Muscle of leg (tissue), 3 donors: ENCODE measurements at regions not wholly inside any gene's neighbourhood (a gene's known extent, or its start where the extent isn't known, plus 50 kb on each side); places are given as distances from the start of the nearest gene placed in this dataset.

Experiments used
- DNase-seq: peaks from one replicate; pipeline ENCODE4 v3.0.0; 2013
- H3K27ac ChIP-seq: one replicate; pipeline ENCODE4 v1.5.1; 2013; ENCODE audit warnings: mild to moderate bottlenecking, low read length, control low read depth
- H3K27me3 ChIP-seq: one replicate; pipeline ENCODE4 v1.6.1; 2013; ENCODE audit warnings: low read length; ENCODE audit not compliant: control insufficient read depth, insufficient read depth
- H3K36me3 ChIP-seq: one replicate; pipeline ENCODE4 v1.6.1; 2013; ENCODE audit warnings: low read length; ENCODE audit not compliant: control insufficient read depth, insufficient read depth
- H3K4me1 ChIP-seq: one replicate; pipeline ENCODE4 v1.6.1; 2013; ENCODE audit warnings: low read length; ENCODE audit not compliant: control insufficient read depth, insufficient read depth
- H3K4me3 ChIP-seq: one replicate; pipeline ENCODE4 v1.5.1; 2013; ENCODE audit warnings: low read length, control low read depth
- H3K9me3 ChIP-seq: replicated peaks from 2 replicates; pipeline ENCODE4 v1.6.1; 2013; ENCODE audit warnings: low read depth, low read length; ENCODE audit not compliant: control insufficient read depth
- WGBS: methylation state at CpG from one replicate; pipeline ENCODE4 v1.1.5; 2013; ENCODE audit warnings: missing lambda C conversion rate; ENCODE audit not compliant: insufficient coverage; 5-methylcytosine and 5-hydroxymethylcytosine counted together

DNA sequence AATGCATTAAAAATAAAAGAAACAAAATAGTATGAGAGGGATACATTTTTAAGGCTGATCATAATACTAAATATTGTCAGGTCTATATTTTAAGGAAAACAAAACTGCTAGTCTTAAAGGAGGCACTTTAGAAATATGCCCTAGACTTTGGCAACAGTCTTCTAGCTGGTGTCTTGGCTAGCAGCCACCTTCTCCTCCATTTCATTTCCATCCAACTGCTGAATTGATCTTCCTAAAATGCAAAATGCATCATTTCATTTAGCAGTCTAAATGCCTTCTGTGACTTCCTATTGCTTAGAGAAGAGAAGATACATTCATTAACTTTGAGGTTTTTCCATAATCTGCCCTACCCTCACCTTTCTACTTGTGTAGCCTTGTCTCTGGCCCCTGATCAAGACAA, 1404.1 kb downstream of the CDH11 start:
- no peaks in the 10 kb centered on the region for H3K9me3 ChIP-seq

DNA sequence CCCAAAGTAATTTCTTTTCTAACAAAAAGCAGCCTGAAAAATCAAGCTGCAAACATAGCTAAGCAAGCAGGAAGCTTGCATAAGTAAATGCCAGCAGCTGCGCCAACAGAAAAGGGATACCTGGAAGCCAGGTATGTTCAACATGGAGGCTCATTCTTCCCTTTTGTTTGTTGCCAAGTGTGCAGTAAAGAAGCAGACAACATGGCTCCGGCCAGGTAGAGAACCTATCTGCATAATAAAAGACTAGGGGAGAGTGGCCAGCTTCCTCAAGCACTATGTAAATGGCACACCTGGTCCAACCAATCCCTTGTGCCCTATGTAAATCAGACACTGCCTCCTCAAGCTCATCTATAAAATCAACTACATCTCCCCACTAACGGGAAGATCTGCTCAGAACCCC, 1407.0 kb downstream of the CDH11 start:
- 78% methylated on average over 3 of the region's 3 CpGs for WGBS
- no peak overlapping the region for H3K27ac ChIP-seq

More for the DNA sequence above, 1404.1 kb downstream of the CDH11 start:
- no peak overlapping the region for H3K27ac ChIP-seq
- H3K4me1 ChIP-seq, result no peaks in the 10 kb centered on the region
- H3K4me3 ChIP-seq, result no peak overlapping the region
- no peaks in the 10 kb centered on the region for H3K36me3 ChIP-seq
- no peaks in the 10 kb centered on the region for H3K27me3 ChIP-seq
- no peak for DNase-seq

DNA sequence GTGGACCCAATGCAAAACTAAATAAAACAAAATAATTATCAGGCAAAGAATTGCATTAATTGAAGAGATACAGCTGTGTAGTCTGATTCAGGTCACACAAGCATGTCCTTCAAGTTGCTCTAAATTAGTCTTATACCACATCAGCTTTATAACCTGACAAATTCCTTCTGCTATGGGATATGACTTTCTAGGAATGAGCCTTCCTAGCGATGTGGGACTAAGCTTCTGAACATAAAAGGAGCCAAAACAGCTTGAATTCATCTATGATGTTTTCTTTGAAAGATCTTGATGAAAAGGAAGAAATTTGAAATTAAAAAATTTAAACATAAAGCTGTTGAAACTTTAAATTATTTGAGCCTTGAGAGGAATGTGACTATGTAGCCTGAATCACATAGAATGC, 1409.1 kb downstream of the CDH11 start:
- no peaks in the 10 kb centered on the region for H3K9me3 ChIP-seq
- no CpG with 5 or more reads among the region's 1 CpG for WGBS
- no peak for DNase-seq
- H3K27ac ChIP-seq, result no peak overlapping the region
- H3K4me1 ChIP-seq, result no peaks in the 10 kb centered on the region
- H3K36me3 ChIP-seq, result no peaks in the 10 kb centered on the region
- H3K27me3 ChIP-seq, result no peaks in the 10 kb centered on the region
- no peak overlapping the region for H3K4me3 ChIP-seq

More for the DNA sequence above, 1407.0 kb downstream of the CDH11 start:
- H3K36me3 ChIP-seq, result no peaks in the 10 kb centered on the region
- no peak overlapping the region for H3K4me3 ChIP-seq
- DNase-seq, result no peak
- no peaks in the 10 kb centered on the region for H3K27me3 ChIP-seq
- no peaks in the 10 kb centered on the region for H3K9me3 ChIP-seq
- no peaks in the 10 kb centered on the region for H3K4me1 ChIP-seq

DNA sequence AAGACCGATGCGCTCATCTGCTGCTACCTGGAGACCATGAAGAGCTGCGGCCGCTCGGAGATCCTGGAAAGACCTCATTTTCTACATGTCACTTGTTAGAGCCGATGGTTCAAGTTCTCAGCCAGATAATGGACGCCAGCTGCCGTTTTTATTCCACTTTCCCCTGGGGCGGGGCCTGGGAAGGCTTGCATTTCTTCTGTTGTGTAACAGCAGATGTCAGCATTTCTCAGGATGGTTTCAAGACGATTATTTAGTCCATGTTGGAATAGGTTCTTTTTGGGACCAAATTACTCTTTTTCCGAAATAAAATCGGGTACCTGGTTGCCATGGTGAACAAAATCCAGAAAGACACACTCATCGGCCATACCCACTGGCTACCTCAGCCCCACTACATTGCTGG, 1418.3 kb downstream of the CDH11 start:
- no peaks in the 10 kb centered on the region for H3K4me1 ChIP-seq
- 82% methylated on average over 9 of the region's 13 CpGs for WGBS

DNA sequence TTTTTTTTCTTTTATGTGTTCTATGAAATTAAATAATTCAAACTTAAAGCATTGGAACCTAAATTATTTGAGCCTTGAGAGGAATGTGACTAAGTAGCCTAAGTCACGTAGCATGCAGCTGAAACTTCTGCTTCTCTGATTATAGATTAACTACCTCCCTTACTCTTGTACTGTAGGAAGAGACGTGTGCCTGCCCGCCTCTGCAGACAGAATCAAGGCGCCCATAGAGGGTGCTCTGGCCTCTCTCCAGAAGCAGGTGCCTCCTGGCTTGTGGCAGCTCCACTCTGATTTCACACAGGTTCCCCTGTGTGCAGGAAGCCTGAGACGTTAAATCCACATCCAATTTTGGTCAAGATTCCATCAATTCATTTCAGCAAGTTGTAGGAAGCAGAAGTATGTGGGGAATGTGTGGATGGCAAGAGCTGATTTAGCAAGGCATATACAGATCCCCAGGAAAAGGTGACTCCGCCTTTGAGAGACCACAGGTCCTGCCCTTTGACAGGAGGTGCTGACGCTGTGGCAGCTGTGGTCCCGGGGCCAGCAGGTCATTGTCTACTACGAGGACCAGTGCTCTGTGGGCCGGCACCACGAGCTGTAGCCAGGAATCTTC, 1418.8 kb downstream of the CDH11 start:
- WGBS, result 79% methylated on average over 7 of the region's 11 CpGs
- Histone ChIP-seq H3K36me3 (no peaks in the 10 kb centered on the region), H3K27ac (no peak overlapping the region), H3K27me3 (no peaks in the 10 kb centered on the region), H3K4me1 (no peaks in the 10 kb centered on the region), H3K9me3 (no peaks in the 10 kb centered on the region), H3K4me3 (no peak overlapping the region)
- no peak for DNase-seq

More for the DNA sequence above, 1418.3 kb downstream of the CDH11 start:
- Histone ChIP-seq H3K27ac (no peak overlapping the region), H3K4me3 (no peak overlapping the region), H3K36me3 (no peaks in the 10 kb centered on the region), H3K9me3 (no peaks in the 10 kb centered on the region), H3K27me3 (no peaks in the 10 kb centered on the region)
- DNase-seq, result no peak

DNA sequence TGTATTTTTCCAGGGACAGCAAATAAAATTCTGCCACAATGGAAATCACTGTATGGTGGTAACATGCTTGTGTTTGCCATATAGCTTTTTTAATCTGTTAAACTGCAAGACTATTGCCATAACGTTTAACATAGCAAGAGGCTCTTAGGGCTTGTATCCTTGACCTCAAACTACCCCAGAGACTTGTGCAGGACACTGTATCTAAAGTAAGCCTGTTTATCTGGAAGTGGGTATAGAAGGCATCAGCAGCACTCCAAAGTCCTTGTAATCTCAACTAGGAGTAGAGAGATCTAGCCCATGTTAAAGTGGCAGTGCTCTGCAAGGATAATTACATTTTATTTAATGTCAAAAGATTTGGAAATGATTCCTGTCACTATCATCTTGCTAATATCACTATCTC, 1424.1 kb downstream of the CDH11 start:
- no peak overlapping the region for H3K27ac ChIP-seq
- H3K4me3 ChIP-seq, result no peak overlapping the region
- no peaks in the 10 kb centered on the region for H3K36me3 ChIP-seq
- WGBS, result no CpG with 5 or more reads among the region's 1 CpG
- no peaks in the 10 kb centered on the region for H3K27me3 ChIP-seq
- no peak for DNase-seq
- no peaks in the 10 kb centered on the region for H3K9me3 ChIP-seq
- H3K4me1 ChIP-seq, result no peaks in the 10 kb centered on the region

DNA sequence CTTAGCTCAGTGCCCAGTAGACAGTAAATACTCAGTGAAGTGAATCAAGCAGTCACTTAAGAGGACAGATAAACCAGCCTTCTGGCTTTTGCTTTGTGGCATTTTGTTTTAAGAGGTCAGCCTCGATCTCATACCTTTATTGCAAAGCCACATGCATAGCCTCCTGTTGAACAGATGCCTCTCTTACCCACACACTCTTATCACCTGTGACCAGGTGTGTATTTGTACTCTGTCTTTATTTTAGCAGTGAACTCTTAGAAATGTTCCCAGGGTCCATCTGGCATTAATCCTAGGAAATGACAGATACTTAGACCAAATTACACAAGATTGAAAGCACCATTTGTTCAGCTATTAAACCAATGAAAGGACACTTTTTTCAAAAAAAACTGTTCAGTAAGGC, 1426.5 kb downstream of the CDH11 start:
- no peaks in the 10 kb centered on the region for H3K9me3 ChIP-seq
- H3K4me3 ChIP-seq, result no peak overlapping the region
- no CpG with 5 or more reads among the region's 1 CpG for WGBS
- H3K27ac ChIP-seq, result no peak overlapping the region
- DNase-seq, result no peak
- H3K27me3 ChIP-seq, result no peaks in the 10 kb centered on the region
- no peaks in the 10 kb centered on the region for H3K4me1 ChIP-seq
- no peaks in the 10 kb centered on the region for H3K36me3 ChIP-seq

DNA sequence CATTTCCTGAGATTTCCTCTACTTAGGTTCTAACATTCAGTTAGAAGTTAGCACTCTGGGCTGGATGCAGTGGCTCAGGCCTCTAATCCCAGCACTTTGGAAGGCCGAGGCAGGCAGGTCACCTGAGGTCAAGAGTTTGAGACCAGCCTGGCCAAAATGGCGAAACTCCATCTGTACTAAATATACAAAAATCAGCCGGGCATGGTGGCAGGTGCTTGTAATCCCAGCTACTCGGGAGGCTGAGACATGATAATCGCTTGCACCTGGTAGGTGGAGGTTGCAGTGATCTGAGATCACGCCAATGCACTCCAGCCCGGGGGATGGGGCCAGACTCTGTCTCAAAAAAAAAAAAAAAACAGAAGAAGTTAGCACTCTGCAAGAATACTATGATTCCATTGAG, 1430.9 kb downstream of the CDH11 start:
- Histone ChIP-seq H3K4me3 (no peak overlapping the region), H3K9me3 (no peaks in the 10 kb centered on the region), H3K27me3 (no peaks in the 10 kb centered on the region), H3K27ac (no peak overlapping the region), H3K4me1 (no peaks in the 10 kb centered on the region), H3K36me3 (no peaks in the 10 kb centered on the region)
- DNase-seq, result no peak
- WGBS, result 20% methylated on average over 1 of the region's 7 CpGs

DNA sequence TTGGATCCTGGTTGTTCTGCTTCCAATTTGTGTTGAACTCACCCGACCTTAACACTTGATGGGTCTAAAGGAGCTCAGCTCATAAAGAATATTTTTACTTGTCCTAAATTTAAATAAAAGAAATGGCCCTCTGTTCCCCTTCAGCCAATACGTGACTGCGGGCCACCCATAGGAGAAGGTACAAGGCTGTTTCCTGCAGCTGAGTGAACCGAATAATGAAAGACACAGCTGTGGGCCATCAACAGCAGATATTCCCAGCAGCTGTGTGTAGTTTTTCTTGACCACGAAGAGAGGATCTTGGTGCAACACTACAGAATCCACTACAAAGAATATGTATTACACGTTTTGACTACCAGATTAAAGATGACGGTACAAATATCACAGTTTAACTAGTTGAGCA, 1431.6 kb downstream of the CDH11 start:
- Histone ChIP-seq H3K36me3 (no peaks in the 10 kb centered on the region), H3K27ac (no peak overlapping the region), H3K27me3 (no peaks in the 10 kb centered on the region), H3K4me1 (no peaks in the 10 kb centered on the region), H3K4me3 (no peak overlapping the region), H3K9me3 (no peaks in the 10 kb centered on the region)
- WGBS, result 61% methylated on average over 2 of the region's 7 CpGs
- DNase-seq, result no peak

DNA sequence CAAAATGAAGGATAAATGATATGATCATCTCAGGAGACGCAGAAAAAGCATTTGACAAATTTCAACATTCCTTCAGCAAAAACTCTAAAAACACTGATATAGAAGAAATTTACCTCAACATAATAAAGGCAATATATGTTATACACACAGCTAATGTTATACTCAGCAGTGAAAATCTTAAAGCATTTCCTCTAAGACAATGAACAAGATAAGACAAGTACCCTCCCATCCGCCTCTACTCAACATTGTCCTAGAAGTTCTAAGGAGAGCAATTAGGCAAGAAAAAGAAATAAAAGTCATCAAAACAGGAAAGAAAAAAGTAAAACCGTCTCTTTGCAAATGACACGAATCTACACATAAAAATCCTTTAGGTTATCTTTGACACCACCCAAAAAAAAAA, 1432.8 kb downstream of the CDH11 start:
- no CpG with 5 or more reads among the region's 4 CpGs for whole genome bisulfite sequencing
- no peaks in the 10 kb centered on the region for H3K4me1 ChIP-seq
- no peaks in the 10 kb centered on the region for H3K36me3 ChIP-seq
- no peaks in the 10 kb centered on the region for H3K9me3 ChIP-seq
- no peaks in the 10 kb centered on the region for H3K27me3 ChIP-seq
- no peak for DNase-seq
- no peak overlapping the region for H3K27ac ChIP-seq
- H3K4me3 ChIP-seq, result no peak overlapping the region
